Mesenchymal stem cell (in vitro differentiated cells and primary cell): ENCODE measurements at regions not wholly inside any gene's neighbourhood (a gene's known extent, or its start where the extent isn't known, plus 50 kb on each side); places are given as distances from the start of the nearest gene placed in this dataset.

Experiments
- DNase-seq: peaks from one replicate; pipeline ENCODE4 v3.0.0-alpha.2; 2013
- H2AFZ ChIP-seq: one replicate; pipeline ENCODE4 v1.6.1; 2013; ENCODE audit warnings: low read depth, mild to moderate bottlenecking, control low read depth, inconsistent platforms, low read length, moderate library complexity
- H2AK5ac ChIP-seq: 2 replicates; pipeline ENCODE4 v1.6.1; 2013; ENCODE audit warnings: low read length, moderate library complexity, mild to moderate bottlenecking, inconsistent platforms; ENCODE audit not compliant: severe bottlenecking
- H2BK120ac ChIP-seq: one replicate; pipeline ENCODE4 v1.6.1; 2013; ENCODE audit warnings: low read depth, mild to moderate bottlenecking, inconsistent platforms, low read length, moderate library complexity
- H2BK12ac ChIP-seq, 2 experiments: one replicate each; pipeline ENCODE4 v1.6.1; 2013; ENCODE audit warnings: inconsistent platforms in 2 of 2, low read length in 2 of 2, mild to moderate bottlenecking in 2 of 2, moderate library complexity in 2 of 2, control low read depth in 1 of 2
- H2BK15ac ChIP-seq: one replicate; pipeline ENCODE4 v1.6.1; 2013; ENCODE audit warnings: mild to moderate bottlenecking, low read depth, inconsistent platforms; ENCODE audit not compliant: poor library complexity, severe bottlenecking
- H2BK5ac ChIP-seq: 2 replicates; pipeline ENCODE4 v1.6.1; 2013; ENCODE audit warnings: low read depth, mild to moderate bottlenecking, low read length, control low read depth, inconsistent platforms; ENCODE audit not compliant: poor library complexity, severe bottlenecking
- H3K14ac ChIP-seq, 2 experiments: one replicate each; pipeline ENCODE4 v1.6.1; 2013; ENCODE audit warnings: inconsistent platforms in 2 of 2, low read length in 2 of 2, control low read depth in 1 of 2, mild to moderate bottlenecking in 1 of 2, moderate library complexity in 1 of 2
- H3K18ac ChIP-seq, 2 experiments: one replicate each; pipeline ENCODE4 v1.6.1; 2013; ENCODE audit warnings: inconsistent platforms in 2 of 2, low read length in 2 of 2, control low read depth in 1 of 2, low read depth in 1 of 2, mild to moderate bottlenecking in 1 of 2
- H3K23ac ChIP-seq, 2 experiments: one replicate each; pipeline ENCODE4 v1.6.1; 2013; ENCODE audit warnings: inconsistent platforms in 2 of 2, low read length in 2 of 2, mild to moderate bottlenecking in 2 of 2, moderate library complexity in 2 of 2, control low read depth in 1 of 2
- H3K27ac ChIP-seq: 2 replicates; pipeline ENCODE4 v1.5.1; 2013; ENCODE audit warnings: mild to moderate bottlenecking, moderate library complexity, low read length, control low read depth, inconsistent platforms; ENCODE audit not compliant: poor library complexity, severe bottlenecking
- H3K27me3 ChIP-seq, 2 experiments: 2 replicates each; pipeline versions ENCODE4 v1.6.1 to v1.7.0; 2013; ENCODE audit warnings: low read length in 2 of 2, mild to moderate bottlenecking in 2 of 2, moderate library complexity in 2 of 2, control low read depth in 1 of 2, inconsistent platforms in 1 of 2; ENCODE audit not compliant: control insufficient read depth in 1 of 2, insufficient read depth in 1 of 2
- H3K36me3 ChIP-seq, 2 experiments: 2 replicates each; pipeline versions ENCODE4 v1.6.1 to v1.7.0; 2013; ENCODE audit warnings: low read length in 2 of 2, control low read depth in 1 of 2, inconsistent platforms in 1 of 2, low read depth in 1 of 2, mild to moderate bottlenecking in 1 of 2; ENCODE audit not compliant: insufficient read depth in 2 of 2, control insufficient read depth in 1 of 2
- H3K4ac ChIP-seq, 2 experiments: one replicate each; pipeline ENCODE4 v1.6.1; 2013; ENCODE audit warnings: inconsistent platforms in 2 of 2, low read length in 2 of 2, mild to moderate bottlenecking in 2 of 2, moderate library complexity in 2 of 2, control low read depth in 1 of 2, low read depth in 1 of 2
- H3K4me1 ChIP-seq: 2 replicates; pipeline ENCODE4 v1.6.1; 2013; ENCODE audit warnings: low read depth, low read length, control low read depth; ENCODE audit not compliant: control insufficient read depth, insufficient read depth
- H3K4me2 ChIP-seq: 2 replicates; pipeline ENCODE4 v1.6.1; 2013; ENCODE audit warnings: low read length, mild to moderate bottlenecking, inconsistent platforms; ENCODE audit not compliant: poor library complexity, severe bottlenecking
- H3K4me3 ChIP-seq, 2 experiments: 2 replicates each; pipeline versions ENCODE4 v1.5.1 to v1.7.0; 2013; ENCODE audit warnings: low read length in 2 of 2, mild to moderate bottlenecking in 2 of 2, control low read depth in 1 of 2, low read depth in 1 of 2; ENCODE audit not compliant: insufficient read depth in 1 of 2
- H3K79me1 ChIP-seq: replicated peaks from 2 replicates; pipeline ENCODE4 v1.6.1; 2013; ENCODE audit warnings: mild to moderate bottlenecking, control low read depth, low read length, inconsistent platforms; ENCODE audit not compliant: poor library complexity, severe bottlenecking
- H3K9ac ChIP-seq: 2 replicates; pipeline ENCODE4 v1.7.0; 2013; ENCODE audit warnings: mild to moderate bottlenecking, low read length, moderate library complexity
- H3K9me3 ChIP-seq: 2 replicates; pipeline ENCODE4 v1.7.0; 2013; ENCODE audit warnings: mild to moderate bottlenecking, low read length; ENCODE audit not compliant: control insufficient read depth
- H4K8ac ChIP-seq: one replicate; pipeline ENCODE4 v1.6.1; 2013; ENCODE audit warnings: inconsistent platforms, mild to moderate bottlenecking, low read length, moderate library complexity
- H4K91ac ChIP-seq: one replicate; pipeline ENCODE4 v1.6.1; 2013; ENCODE audit warnings: mild to moderate bottlenecking, low read length, inconsistent platforms
- WGBS: methylation state at CpG from one replicate; pipeline ENCODE4 v1.1.7; 2013; ENCODE audit warnings: mixed read lengths; 5-methylcytosine and 5-hydroxymethylcytosine counted together

GRCh38 chr12:77343291-77343690 is 277.9 kb upstream of the E2F7 start:
- Histone ChIP-seq H4K8ac (no peak overlapping the region), H2AK5ac (no peak overlapping the region), H2BK15ac (no peak overlapping the region), H2BK12ac (no peak overlapping the region), H3K9me3 (no peaks in the 10 kb centered on the region), H2AFZ (no peak overlapping the region), H3K14ac (no peak overlapping the region), H3K23ac (no peak overlapping the region), H3K4me1 (no peaks in the 10 kb centered on the region), H3K79me1 (no peaks in the 10 kb centered on the region), H2BK120ac (no peak overlapping the region), H3K36me3 (no peaks in the 10 kb centered on the region), H4K91ac (no peak overlapping the region), H3K4me3 (peak overlapping the region in 1 of 2 experiments; percentile 26), H2BK5ac (no peak overlapping the region), H3K18ac (no peak overlapping the region), H3K9ac (peak overlapping the region; percentile 60), H3K27ac (no peak overlapping the region), H3K4ac (no peak overlapping the region), H3K27me3 (no peaks in the 10 kb centered on the region), H3K4me2 (no peak overlapping the region)
- no peak for DNase-seq
- no CpG with 5 or more reads among the region's 1 CpG for WGBS

GRCh38 chr12:77342253-77342652 is 276.9 kb upstream of the E2F7 start:
- Histone ChIP-seq H3K36me3 (no peaks in the 10 kb centered on the region), H3K4me3 (no peak overlapping the region), H3K27ac (no peak overlapping the region), H3K9me3 (no peaks in the 10 kb centered on the region), H3K4me1 (no peaks in the 10 kb centered on the region), H4K8ac (no peak overlapping the region), H3K79me1 (no peaks in the 10 kb centered on the region), H3K27me3 (no peaks in the 10 kb centered on the region), H2AFZ (no peak overlapping the region), H4K91ac (no peak overlapping the region), H2BK5ac (no peak overlapping the region), H3K18ac (no peak overlapping the region), H2BK12ac (no peak overlapping the region), H3K4me2 (no peak overlapping the region), H3K14ac (no peak overlapping the region), H2BK15ac (no peak overlapping the region), H2AK5ac (no peak overlapping the region), H3K9ac (peak overlapping the region; percentile 60), H3K23ac (no peak overlapping the region), H3K4ac (no peak overlapping the region), H2BK120ac (no peak overlapping the region)
- DNase-seq: no peak
- WGBS: 42% methylated on average over 1 of the region's 2 CpGs

GRCh38 chr12:77339610-77340009 is 274.2 kb upstream of the E2F7 start:
- DNase-seq: no peak
- Histone ChIP-seq H3K4me2 (no peak overlapping the region), H4K8ac (no peak overlapping the region), H3K4ac (no peak overlapping the region), H3K9ac (no peak overlapping the region), H3K27me3 (no peaks in the 10 kb centered on the region), H2AK5ac (no peak overlapping the region), H3K4me3 (no peak overlapping the region), H2BK5ac (no peak overlapping the region), H4K91ac (no peak overlapping the region), H2BK12ac (no peak overlapping the region), H3K79me1 (no peaks in the 10 kb centered on the region), H3K14ac (no peak overlapping the region), H3K18ac (no peak overlapping the region), H3K36me3 (no peaks in the 10 kb centered on the region), H2BK120ac (no peak overlapping the region), H3K4me1 (no peaks in the 10 kb centered on the region), H3K23ac (no peak overlapping the region), H3K27ac (no peak overlapping the region), H3K9me3 (no peaks in the 10 kb centered on the region), H2AFZ (no peak overlapping the region), H2BK15ac (no peak overlapping the region)
- no CpG with 5 or more reads among the region's 1 CpG for whole genome bisulfite sequencing

- whole genome bisulfite sequencing: 50% methylated on average over 2 of the region's 5 CpGs
These were observed 272.0 kb upstream of the E2F7 start for GRCh38 chr12:77337362-77337761.

More at GRCh38 chr12:77337362-77337761, 272.0 kb upstream of the E2F7 start:
- Histone ChIP-seq H3K23ac (no peak overlapping the region), H3K27ac (no peak overlapping the region), H3K18ac (no peak overlapping the region), H3K4me1 (no peaks in the 10 kb centered on the region), H2AK5ac (no peak overlapping the region), H3K4me2 (no peak overlapping the region), H2BK120ac (no peak overlapping the region), H2BK5ac (no peak overlapping the region), H3K79me1 (no peaks in the 10 kb centered on the region), H3K27me3 (no peaks in the 10 kb centered on the region), H4K8ac (no peak overlapping the region), H3K9me3 (no peaks in the 10 kb centered on the region), H3K36me3 (no peaks in the 10 kb centered on the region), H3K14ac (no peak overlapping the region), H2BK12ac (no peak overlapping the region), H3K4ac (no peak overlapping the region), H2BK15ac (no peak overlapping the region), H3K4me3 (no peak overlapping the region), H3K9ac (no peak overlapping the region), H4K91ac (no peak overlapping the region), H2AFZ (no peak overlapping the region)
- DNase-seq: no peak
